Stimulated activated CD4-positive, alpha-beta T cell treated with anti-CD3 and anti-CD28 coated beads, Interleukin-15, amount 100 ng/mL, for 1 hour (primary cell): ENCODE measurements at regions not wholly inside any gene's neighbourhood (a gene's known extent, or its start where the extent isn't known, plus 50 kb on each side); places are given as distances from the start of the nearest gene placed in this dataset.
A peak's percentile ranks its signal among the peaks of the same experiment; 100 is the strongest.
"Not testable (repeated sequence)": the region's sequence is repeated elsewhere in the genome, so short reads cannot be mapped to it uniquely, and the experiment has no call there.

Experiments used
- DNase-seq, 2 donors: peaks; one replicate each; pipeline ENCODE4 v3.0.0-alpha.2; 2020; ENCODE audit warnings: low read depth in 1 of 2, low spot score in 1 of 2

DNA sequence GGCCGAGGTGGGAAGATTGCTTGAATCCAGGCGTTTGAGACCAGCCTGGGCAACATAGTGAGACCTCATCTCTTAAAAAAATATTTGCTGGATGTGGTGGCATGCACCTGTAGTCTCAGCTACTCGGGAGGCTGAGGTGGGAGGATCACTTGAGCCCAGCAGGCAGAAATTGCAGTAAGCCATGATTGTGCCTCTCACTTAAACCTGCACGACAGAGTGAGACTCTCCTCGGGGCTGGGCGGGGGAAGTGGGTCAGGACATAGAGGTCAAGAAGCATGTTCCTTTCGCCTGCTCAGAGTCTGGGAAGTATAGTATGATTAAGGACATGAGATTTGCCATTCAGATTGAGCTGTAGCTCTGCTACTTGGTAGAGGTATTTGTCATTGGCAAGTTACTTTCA lies 52.3 kb downstream of the SEPTIN7 start:
- DNase-seq, result not testable (repeated sequence)

DNA sequence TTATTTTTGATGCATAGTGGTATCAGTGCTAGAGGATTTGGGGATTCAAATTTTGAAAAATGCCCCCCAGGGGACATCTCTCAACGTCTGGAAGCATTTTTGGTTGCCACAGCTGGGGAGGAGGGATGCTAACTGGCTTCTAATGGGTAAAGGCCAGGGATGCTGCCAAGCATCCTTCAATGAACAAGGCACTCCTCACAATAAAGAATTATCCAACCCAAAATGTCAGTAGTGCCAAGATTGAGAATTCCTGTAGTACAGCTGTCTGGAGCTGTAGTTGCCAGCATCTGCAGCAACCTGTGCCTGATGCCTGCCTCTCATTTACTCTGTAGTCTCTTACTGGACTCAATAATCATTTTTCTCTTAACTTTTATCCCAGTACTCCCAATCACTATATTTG lies 53.5 kb downstream of the SEPTIN7 start:
- DNase-seq, result no peak

DNA sequence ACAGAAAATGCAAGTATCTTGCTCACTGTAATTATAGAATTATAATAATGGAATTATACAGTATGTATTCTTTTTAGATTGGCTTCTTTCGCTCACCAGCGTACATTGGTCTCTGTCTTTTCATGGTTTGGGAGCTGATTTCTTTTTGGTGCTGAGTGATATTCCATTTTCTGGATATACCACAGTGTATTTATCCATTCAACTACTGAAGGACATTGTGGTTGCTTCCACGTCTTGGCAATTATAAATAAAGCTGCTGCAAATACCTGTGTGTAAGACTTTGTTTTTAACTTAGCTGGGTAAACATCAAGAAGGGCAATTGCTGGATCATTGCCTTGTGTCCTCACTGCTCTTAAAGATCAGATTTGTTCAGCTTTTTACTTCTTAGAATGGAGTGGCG lies 55.3 kb downstream of the SEPTIN7 start:
- DNase-seq, result no peak

DNA sequence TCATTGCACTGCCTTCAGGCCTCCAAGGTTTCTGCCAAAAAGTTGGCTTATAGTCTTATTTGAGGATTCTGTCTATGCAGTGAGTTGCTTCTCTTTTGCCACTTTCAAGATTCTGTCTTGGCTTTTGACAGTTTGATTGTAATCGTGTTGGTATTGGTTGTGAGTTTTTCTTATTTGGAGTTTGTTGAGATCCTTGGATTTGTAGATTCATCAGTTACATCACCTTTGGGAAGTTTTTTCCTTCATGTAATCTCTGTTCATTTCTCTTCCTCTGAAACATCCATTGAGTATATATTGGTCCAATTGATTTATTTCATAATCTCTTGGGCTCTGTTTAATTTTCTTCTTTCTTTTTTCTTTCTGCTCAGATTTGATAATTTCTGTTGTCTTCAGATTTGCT lies 59.8 kb downstream of the SEPTIN7 start:
- no peak for DNase-seq

DNA sequence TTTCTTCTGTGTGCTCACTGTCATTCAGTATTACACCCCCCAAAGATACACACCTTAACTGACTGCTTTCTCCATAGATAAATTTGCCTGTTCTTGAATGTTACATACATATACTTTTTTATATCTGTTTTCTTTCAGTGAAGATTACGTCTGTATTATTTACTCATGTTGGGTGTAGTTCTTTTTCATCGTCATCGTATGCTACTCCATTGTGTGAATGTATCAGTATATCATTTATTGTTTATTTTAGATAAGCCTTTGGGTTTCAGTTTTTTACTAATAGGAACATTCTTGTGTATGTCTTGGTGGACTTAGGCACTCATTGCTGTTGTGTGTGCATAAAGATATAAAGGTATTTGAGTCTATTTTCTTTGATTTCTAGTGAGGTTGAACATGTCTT lies 64.4 kb downstream of the SEPTIN7 start:
- DNase-seq, result no peak

DNA sequence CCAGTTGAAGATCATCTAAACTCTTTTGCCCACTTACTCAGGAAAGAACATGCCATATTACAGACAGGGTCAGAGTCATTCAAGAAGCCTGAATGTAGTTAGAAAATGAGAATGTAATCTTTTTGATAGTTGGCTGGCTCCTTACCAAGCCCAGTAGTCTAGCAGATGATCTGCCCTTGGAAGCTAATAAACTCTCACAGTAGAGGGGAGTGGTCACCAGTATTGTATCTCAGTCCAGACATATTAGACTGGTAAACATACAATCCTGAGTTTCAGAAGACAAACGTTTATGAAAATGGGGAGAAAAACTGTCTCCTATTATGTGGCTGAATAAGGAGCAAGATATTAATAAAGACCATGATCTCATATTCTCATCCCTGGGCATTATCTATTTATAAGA lies 65.3 kb downstream of the SEPTIN7 start:
- DNase-seq, result no peak

DNA sequence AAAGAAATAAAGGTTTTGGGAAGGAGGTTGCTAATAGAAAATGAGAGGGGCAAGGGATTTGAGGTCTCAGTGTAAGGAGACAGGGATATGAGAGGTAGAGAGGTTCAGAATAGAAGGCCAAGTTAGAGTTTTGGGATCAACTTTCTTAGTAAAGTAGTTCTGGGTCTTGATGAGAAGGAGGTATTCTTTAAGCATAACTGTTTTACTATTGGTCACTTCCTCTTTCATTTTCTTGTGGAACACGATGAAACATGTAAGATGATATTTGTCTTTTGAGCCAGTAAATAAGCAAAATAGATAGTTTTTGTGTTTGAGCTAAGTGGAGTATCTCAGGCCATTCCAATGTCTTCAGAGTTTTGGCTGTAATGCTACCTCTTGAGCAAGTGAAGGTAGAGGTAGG lies 68.3 kb downstream of the SEPTIN7 start:
- DNase-seq, result not testable (repeated sequence)

DNA sequence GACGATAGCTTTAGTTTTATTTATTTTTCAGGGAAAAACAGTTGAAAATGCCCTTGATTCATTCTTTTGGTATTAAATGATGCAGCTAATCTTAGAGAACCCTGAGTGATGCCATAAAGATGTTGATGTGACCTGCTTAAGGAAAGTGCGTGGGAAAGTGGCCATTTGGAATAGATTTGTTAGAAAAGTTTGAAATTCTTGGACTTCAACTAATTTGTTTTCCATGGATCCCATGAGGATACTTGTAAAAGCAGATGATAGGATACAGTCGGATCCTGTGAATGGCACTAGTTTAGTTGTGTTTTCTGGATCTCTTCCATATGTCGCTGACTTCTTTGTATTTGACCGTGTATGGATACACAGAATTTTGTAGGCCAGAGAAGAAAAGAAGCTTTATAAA lies 69.0 kb downstream of the SEPTIN7 start:
- no peak for DNase-seq

DNA sequence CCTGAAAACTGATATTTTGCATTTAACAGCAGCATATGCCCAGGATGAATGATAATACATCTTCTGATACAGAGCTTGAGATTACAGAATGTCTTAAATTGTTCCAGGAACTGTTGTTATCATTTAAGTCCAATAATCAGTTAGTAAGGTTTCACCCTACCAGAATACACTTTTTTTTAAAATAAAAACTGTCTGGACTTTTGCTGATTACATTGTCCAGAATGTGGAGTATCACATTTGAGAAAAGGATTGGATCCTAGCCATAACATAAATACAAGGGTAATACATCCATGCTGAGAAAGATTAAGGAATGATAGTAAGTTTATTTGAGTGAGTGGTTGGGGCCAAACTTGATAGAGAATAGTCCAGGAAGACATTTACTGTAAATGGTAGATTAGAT lies 71.0 kb downstream of the SEPTIN7 start:
- DNase-seq, result no peak

DNA sequence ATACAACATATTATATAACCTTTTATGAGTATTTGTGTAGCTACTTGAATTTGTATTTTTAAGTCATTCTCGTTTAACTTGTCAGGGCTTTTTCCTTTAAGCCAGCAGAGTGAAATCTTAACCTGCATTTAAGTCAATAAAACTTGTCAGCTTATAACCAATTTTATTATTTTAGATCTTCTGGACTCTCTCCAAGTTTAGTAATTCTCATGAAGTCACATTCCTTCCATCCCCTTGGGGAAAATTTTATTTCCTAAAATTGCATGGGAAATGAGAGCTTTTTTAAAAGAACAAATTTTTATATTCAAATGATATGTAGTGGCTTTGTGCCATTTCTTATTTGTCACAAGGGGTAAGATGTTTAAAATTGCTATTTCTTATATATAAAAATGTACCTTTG lies 74.0 kb downstream of the SEPTIN7 start:
- DNase-seq, result no peak

DNA sequence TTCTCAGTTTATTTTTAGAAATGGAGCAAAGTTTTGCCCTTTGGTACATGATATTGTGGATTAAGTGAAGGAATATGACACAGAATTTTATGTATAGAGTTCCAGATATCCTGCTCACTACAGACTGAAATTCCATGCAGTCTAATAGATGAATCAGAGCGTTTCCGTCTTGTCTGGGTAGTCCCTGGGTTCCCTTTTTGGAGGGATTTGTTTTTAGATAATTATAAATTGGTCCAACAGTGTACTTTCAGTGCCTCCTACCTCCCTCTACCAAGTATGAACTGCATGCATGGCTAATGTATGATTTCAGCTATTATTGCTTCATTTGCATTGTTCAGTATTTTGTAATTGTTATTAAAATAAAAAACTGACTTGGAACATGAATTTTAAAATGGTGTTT lies 74.4 kb downstream of the SEPTIN7 start:
- no peak for DNase-seq

DNA sequence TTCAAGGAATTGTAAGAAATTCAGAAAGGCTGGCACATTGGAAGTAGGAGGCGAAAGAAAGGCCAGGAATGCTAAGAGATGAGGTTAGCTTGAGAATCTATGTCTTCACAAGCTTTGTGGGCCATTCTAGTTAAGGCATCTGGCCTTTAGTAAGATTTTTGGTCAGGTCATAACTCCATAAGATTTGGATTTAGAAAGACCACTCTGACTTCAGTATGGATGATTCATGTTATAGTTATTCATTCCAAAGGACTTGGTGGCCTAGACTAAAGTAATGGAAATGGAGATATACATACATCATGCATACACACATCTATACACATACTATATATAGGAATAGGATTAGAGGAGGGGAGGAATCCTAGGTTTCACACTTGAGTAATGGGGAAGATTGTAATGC lies 77.5 kb downstream of the SEPTIN7 start:
- DNase-seq, result no peak

DNA sequence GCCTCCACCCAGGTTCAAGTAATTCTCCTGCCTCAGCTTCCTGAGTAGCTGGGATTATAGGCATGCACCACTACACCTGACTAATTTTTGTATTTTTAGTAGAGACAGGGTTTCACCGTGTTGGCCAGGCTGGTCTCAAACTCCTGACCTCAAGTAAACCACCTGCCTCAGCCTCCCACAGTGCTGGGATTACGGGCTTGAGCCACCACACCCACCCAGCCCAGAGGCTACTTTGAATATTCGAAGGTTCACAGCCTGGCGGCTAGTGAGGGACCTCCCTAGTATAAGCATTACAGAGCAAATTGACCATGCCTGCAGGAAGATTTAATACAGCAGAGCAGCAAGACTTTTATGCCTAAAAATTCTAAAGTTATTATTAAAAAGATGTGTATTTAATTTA lies 86.6 kb downstream of the SEPTIN7 start:
- DNase-seq, result not testable (repeated sequence)

DNA sequence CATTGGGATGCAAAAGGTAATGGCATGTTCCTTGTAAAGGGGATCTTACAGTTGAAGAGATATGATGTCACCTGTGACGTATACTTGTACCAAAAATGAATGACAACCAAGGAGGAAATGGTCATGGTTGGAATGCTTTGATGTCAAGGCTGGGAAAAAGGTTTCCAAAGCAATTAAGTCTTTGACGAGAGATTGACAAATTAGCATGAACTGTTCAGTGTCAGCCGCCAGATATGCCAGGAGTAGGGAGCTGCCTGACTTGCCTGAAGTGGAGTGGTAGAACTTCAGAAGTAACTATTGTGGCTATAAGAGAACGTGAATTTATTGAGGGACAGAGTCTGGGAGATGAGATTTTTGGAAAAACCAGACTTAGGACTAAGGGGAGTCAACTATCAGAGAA lies 88.1 kb downstream of the SEPTIN7 start:
- no peak for DNase-seq

DNA sequence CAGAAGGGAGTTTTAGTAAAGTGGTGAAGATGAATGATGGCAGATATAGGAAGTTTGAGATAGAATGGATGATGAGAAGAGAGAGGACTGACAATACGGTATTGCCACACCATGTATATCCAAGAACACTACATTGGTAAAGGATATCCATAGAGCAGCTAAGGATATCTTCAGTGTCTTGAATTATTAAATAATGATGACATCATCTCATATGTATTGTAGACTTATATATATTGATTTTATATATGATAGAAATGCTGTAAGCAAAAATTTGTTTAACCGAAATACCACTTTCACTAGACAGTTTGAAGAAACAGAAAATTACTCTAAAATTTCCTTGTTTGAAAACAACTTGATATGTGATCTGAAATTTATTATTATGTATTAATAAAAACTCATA lies 89.0 kb downstream of the SEPTIN7 start:
- DNase-seq, result no peak

DNA sequence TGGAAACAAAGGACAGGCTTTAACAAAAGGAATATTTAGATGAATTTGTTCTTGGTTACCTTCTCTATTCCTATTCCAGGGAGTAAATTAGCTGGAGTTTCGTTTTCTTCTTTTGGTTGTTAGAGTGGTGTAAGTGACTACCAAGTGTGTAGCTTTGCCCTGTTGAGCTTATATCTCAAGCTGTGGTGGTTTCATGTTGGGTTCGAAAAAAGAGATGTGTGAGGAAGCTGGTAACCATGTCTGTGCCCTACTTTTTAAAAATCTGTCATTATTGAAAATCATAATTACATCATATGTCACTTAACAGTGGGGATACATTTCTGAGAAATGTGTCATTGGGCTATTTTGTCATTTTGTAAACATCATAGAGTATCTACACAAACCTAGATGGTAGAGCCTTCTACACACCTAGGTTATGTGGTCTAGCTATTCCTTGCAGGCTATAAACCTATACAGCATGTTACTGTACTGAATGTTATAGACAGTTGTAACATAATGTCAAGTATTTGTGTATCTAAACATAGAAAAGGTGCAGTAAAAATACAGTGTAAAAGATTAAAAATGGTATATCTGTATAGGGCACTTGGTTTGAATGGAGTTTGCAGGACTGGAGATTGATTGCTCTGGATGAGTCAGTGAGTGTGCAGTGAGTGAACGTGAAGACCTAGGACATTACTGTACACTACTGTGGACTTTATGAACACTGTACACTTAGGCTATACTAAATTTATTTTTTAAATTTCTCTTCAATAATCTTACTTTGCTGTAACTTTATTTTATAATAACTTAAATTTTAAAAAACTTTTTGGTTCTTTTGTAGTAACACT lies 90.4 kb downstream of the SEPTIN7 start:
- DNase-seq, result no peak

DNA sequence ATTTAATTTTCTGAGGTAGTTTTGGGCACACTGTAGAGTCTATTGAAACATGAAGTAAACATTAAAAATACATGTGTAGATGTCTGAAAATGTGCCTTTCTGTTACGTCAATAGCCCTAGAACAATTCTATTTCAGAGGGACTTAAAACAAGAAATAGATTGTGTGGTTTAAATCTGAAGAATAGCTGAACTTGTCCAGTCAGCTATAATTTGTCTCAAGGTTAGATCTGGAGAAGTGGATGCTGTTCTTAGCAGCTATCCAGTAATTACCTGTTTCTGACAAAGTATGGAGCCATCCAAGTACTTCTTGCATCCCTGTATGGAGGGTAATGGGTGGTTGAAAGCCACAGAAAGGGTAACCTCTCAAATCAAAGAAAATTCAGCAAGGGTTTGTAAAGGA lies 92.8 kb downstream of the SEPTIN7 start:
- DNase-seq, result no peak

DNA sequence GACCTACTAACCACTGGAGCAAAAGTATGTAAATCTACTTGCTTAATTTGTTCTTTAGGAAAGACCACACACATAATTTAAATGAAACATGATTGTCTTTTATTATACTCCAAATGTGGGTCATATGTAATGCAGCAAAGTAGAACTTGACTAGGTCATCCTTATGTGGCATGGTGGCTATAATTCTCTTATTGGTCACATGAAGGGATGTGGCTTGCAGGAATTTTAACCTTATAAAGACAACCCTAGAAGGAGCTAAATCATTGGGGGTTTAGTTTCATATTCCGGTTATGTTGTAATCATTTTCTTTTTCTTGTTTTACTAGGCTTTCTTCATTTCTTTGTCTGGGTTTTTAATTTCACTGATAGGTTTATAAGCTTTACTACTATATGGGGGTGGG lies 93.9 kb downstream of the SEPTIN7 start:
- no peak for DNase-seq

DNA sequence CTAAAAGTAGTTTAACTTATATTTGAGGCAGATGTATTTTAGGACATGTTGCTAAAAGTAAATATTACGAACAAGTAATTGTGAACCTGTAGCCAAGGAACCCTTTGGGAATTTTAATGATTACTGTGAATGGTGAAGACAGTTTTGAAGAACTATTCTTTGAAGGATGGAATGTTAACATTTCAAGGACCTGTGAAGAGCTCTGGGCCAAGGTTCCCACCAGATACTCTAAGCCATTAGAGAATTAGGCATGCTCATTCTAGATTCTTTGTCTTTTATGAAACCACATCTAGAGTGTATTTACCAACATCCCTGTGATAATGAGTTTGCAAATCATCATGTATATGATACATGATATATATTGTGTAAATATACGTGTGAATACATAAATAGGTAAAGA lies 99.8 kb downstream of the SEPTIN7 start:
- DNase-seq, result no peak

DNA sequence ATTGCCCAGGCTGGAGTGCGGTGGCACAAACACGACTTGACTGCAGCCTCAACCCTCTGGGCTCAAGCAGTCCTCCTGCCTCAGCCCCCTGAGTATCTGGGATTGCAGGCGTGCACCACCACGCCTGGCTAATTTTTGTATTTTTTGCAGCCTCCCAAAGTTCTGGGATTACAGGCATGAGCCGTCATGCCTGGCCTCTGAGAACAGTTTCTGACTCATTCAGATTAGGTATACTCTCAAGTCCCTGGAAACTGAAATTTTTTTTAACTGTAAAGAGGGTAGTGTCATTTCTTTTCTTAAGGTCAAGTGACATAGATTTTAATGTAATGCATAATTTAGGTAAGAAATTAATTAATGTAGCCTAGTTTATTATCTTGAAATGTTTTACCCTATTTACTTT lies 104.7 kb downstream of the SEPTIN7 start:
- no peak for DNase-seq

DNA sequence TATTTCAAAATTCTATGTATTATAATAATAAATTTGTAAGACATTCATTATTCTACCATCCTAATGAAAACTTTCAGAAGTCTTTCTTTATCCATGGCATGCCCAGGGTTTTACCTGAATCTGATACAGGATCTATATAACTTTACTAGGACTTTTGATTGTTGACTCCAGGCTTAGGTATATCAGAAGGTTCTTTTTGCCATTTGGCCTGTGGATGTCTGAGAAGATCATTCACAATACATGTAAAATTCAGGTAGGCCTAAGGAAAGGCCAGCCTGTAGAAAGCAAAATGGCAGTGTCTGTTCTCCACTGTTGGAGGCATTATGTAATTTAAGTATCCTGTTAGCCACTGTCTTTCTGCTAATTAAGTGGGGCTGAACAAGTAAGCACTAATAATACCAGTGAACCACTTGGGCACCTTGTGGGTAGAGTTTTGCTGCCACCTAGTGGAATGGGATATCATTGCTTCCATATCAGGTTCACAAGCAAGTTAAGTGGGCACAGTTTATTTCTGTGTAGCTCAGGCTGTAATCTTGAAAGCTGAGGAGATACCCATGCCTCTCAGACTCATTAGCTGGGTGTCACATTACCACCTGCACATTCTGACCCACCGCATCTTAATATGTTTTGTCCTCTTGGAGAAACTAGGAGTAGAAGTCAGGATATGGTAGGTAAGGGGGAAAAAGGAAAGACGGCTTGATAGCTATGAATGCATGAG lies 105.5 kb downstream of the SEPTIN7 start:
- DNase-seq, result peak in 1 of 2 donors; percentile 34

DNA sequence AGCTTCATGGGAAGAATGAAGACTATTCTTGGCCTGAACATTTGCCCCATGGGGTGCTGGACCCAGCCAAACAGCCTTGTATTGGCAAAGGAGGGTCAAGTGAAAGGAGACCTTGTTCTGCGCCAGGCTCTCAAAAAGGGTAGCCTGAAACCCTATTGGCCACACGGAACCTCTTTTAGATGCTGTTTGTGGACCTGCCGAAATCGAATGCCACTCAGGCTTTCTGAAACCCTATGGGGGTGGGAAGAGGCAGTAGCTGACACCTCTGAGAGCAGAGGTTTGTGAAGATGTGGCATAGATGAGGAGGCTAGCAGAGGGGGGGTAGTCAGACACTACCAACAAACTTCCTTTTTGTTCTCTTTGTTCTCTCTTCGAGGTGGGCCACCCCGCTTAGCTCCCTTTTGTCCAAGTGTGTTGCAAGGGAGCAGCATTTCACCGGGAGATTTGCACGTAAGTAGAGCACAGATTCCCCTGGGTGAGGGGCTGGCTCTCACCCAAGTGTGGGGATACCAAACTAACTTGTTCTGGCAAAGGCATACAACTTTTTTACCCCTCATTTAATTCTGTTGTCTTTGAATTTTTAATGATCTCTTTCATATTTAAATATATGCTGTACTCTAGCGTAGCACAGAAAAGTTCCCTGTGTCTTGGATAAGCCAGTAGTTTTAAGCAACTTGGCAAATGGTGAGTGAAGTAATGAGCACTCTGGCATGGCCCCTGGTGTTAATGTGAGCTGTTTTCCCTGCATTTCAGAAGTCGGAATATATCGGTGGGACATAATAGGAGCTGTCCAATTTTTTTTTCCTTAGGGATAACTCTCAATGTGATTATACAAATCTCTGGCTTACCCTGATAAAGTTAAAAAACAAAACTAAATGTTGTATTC lies 107.7 kb downstream of the SEPTIN7 start:
- no peak for DNase-seq
